Fibroblast of lung (primary cell): ENCODE measurements at regions not wholly inside any gene's neighbourhood (a gene's known extent, or its start where the extent isn't known, plus 50 kb on each side); places are given as distances from the start of the nearest gene placed in this dataset.

Experiments
- CTCF ChIP-seq, 2 donors: IDR thresholded peaks in 1 of 2; conservative IDR thresholded peaks in 1 of 2; 1 replicate in 1 of 2; 2 replicates in 1 of 2; pipeline ENCODE4 v1.5.1; 2011 to 2012; ENCODE audit warnings: low read length in 2 of 2, control low read depth in 1 of 2, inconsistent platforms in 1 of 2, low read depth in 1 of 2, mild to moderate bottlenecking in 1 of 2
- EZH2 ChIP-seq: IDR thresholded peaks from 2 replicates; pipeline ENCODE4 v1.5.1; 2012; ENCODE audit warnings: low read length, control low read depth, mild to moderate bottlenecking; ENCODE audit errors: missing control alignments

DNA sequence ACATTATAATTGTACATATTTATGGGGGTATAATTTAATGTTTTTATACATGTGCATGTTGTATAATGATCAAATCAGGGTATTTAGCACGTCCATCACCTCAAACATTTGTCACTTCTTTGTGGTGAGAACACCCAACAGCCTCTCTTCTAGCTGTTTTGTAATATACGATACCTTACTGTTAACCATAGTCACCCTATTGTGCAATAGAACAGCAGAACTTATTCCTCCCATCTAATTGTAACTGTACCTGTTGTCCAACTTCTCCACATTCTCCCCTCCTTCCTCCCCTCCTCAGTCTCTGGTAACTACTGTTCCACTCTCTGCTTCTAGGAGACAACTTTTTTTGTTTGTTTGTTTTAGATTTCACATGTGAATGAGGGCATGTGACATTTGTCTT, 197.0 kb upstream of the PKP2 start:
- TF ChIP-seq CTCF (conservative IDR thresholded peaks at IDR 0.05 in 1 of 2, IDR thresholded peaks at IDR 0.05 in 1 of 2; ENCODE audit: low read depth in 1 of 2, low read length in 2 of 2) (no peak), EZH2 (no peak)
